NCI-H226 (cell line): ENCODE measurements at regions not wholly inside any gene's neighbourhood (a gene's known extent, or its start where the extent isn't known, plus 50 kb on each side); places are given as distances from the start of the nearest gene placed in this dataset.

ENCODE experiments used
- DNase-seq: peaks from one replicate; pipeline ENCODE4 v3.0.0-alpha.2; 2015

DNA sequence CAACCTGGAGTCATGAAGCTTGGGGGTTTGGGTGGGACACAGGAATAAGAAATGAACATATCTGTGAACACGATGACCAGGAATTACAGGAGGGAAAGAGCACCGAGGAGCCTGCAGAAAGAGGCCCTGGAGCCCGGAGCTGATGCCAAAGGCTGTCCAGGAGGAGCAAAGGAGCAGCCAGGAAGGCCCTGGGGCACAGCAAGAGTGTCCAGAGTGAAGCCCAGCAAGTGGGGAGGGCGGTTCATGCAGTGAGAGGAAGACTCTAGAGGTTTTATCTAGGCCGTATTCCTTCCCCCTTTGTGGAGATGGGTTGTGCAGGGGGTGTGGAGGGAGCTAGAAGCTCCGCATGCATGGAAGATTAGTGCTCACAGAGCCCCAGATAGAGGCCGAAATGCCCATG, 318.4 kb downstream of the GADD45G start:
- DNase-seq, result no peak

DNA sequence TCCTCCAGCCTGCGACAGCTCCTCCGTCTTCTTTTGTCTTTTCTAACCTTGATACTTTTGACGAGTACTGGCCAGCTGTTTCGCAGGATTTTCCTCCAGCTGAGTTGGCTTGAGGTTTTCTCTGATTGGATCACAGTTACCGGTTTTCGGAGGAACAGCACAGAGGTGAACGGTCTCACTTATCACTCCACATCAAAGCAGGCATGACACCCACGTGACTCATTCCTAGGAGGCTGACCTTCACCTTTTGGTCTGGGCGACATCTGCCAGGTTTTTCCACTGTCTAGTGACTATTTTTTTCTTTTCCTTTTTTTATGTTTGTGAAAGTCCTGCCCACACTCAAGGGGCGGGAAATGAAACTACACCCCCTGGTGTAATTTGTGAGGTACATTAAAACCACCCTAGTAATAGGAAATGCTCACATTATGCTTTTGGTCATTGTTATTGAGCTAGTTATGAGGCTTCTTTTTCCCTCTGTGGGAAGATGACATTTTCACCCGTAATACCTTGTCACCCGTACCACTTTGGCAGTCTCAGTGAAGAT, 319.2 kb downstream of the GADD45G start:
- no peak for DNase-seq

GRCh38 chr9:89924611-89925010, 319.8 kb downstream of the GADD45G start:
- no peak for DNase-seq

DNA sequence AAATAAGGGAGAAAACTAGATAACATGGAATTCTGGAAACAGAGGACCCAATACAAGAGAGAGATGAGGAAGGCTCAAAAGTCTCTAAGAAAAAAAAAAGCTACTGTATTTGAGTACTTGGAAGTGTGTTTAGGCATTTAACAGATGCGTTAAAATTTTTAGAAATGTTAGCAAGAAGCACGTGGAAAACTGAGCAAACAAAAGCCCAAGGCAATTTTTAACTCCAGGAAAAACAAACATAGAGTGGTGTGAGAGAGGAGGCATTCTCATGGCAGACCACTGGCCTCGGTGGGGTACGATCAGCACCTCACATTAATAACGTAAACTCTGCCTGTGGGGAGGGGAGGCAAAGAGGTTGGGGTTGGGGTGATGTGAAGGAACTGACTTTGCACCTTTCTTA, 321.4 kb downstream of the GADD45G start:
- DNase-seq, result no peak

- DNase-seq, result no peak
Measured at GRCh38 chr9:89926691-89927220, 321.9 kb downstream of the GADD45G start.

DNA sequence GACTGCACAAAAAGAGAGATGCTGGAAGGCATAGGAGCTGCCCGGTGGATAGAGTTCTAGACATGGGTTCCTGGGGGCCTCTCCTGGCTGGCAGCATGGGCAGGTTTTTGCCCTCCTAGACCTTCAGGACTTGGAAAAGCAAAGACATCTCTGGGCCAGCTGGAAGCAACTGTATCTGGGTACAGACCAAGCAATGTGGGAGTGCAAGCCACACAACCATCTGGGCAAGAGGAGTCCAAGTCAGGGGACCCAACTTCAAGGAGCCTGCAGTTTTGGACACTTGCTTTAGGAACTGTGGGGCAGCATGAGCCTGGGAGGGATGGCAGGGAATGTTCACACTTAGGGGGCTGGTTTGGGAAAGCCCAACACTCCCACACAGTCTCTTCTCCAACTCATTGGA, 323.3 kb downstream of the GADD45G start:
- no peak for DNase-seq

GRCh38 chr9:89928521-89929275, 323.9 kb downstream of the GADD45G start:
- DNase-seq, result no peak

- no peak for DNase-seq
Measured at GRCh38 chr9:89929315-89929672, 324.5 kb downstream of the GADD45G start.

- DNase-seq, result no peak
Measured at GRCh38 chr9:89929673-89930480, 325.1 kb downstream of the GADD45G start.

GRCh38 chr9:89933578-89933977, 328.8 kb downstream of the GADD45G start:
- DNase-seq, result no peak

GRCh38 chr9:89935115-89935514, 330.3 kb downstream of the GADD45G start:
- DNase-seq, result no peak

DNA sequence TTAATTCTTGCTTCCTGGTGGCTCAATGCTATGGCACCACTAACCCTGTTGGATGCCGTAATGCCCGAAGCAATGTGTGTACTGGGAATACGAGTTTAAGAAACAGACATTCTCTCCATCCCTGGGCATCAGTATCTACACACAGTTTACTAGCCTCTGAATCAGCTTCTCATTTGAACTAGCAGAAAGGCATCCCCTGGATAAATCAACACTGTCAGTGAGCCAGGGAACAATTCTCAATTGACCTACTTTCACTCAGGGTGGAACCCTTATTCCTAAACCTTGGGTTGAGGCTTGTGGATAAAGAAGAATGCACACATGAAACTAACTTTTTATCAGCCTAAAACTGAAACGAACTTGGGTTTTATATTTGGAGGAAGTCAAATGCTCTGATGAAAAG, 331.0 kb downstream of the GADD45G start:
- no peak for DNase-seq

GRCh38 chr9:89937051-89937450, 332.2 kb downstream of the GADD45G start:
- DNase-seq, result no peak

DNA sequence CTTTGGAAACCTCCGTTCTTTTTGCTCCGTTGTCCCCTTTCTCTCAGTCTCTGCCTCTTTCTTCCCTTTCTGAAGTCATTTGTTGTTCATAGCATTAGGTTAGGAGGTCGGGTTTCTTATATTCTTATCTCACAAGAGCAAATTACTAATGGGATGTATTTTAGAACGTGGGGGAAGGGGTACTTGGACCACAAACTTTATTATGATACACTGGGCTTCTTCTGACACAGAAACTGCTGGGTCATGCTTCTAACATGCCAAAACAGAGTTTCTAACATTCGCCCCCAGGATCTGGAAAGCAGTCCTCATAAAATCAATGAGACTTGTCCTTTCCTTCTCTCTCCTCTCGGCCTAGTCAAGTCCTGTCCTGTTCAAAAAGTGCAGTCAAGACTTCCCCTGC, 334.4 kb downstream of the GADD45G start:
- no peak for DNase-seq

- no peak for DNase-seq
Measured at GRCh38 chr9:89939626-89940292, 334.9 kb downstream of the GADD45G start.

- peak; percentile 23 for DNase-seq
Measured at GRCh38 chr9:89940625-89941024, 335.8 kb downstream of the GADD45G start.

DNA sequence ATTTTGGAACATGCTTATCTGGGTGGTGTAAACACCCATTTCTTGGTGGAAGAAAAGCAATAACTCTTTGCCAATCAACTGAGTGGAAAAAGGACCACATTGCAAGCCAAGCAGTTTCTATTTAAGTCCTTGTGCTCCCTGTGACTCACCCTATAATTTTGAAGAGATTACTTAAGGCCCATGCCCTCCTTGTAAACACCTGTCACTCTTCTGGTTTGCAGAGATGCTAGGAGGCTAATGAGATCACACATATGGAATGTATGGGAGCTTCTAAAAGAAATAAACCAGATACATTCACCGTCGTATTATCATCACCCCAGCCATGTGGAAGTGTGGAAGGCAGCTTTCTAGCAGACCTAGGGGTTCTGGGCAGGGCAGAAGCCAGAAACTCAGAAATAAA, 337.1 kb downstream of the GADD45G start:
- DNase-seq, result peak; percentile 96

DNA sequence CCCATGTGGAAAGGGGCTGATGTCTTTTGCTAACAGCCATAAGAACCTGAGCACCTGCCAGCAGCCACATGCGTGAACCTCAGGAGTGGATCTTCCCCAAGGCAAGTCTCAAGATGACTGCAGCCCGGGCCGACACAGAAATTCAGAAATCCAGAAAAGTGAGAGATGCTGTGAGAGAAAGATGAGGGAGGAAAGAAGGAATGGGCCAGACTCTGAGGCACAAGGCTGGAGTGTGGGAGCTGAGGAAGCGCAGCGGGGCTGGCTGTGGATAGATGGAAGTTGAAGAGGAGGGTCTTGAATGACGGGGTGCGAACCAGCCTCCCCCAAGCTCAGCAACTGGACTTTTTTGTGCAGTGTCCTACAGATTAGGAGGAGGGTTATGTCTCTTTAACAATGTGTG, 337.8 kb downstream of the GADD45G start:
- no peak for DNase-seq

- DNase-seq, result no peak
Measured at GRCh38 chr9:89943309-89943708, 338.5 kb downstream of the GADD45G start.

DNA sequence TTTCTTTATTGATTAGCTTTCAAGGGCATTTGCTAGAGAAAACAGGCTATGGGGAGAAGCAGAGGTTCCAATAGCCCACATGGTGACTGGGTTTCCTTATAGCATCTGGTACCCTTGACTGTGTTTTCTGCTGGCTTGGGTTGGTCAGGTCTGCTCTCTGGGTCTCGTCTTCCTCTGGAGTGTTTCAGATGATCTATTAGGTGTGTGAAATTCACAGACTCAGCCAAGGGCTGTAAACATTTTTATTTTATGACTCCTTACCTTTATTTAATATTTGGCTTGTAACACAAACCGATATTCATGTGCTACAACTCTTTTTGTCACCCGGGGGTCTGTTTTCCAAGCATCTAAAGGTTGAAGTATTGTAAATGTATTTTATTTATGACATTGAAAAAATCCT, 338.9 kb downstream of the GADD45G start:
- no peak for DNase-seq

GRCh38 chr9:89945133-89945532, 340.3 kb downstream of the GADD45G start:
- DNase-seq, result no peak

GRCh38 chr9:89946741-89947140, 341.9 kb downstream of the GADD45G start:
- DNase-seq, result no peak

DNA sequence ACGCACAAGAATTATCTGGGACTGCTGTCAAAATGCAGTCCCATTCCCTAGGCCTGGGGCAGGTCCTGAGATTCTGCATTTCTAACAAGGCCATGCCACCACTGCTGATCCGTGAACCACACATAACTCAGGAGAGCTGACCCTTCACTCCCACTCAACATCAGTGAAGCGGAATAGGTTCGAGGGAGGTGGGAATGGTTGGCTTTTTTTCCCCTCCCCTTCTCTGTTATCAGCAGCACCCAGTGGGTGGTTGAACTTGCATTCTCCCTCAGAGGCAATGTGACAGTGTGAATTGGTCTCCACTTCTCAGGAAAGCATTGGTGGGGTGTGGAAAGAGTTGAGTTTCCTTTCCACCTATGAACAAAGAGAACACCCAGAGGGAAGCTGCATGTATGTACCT, 344.3 kb downstream of the GADD45G start:
- no peak for DNase-seq
